PC-3 (cell line): ENCODE measurements at regions not wholly inside any gene's neighbourhood (a gene's known extent, or its start where the extent isn't known, plus 50 kb on each side); places are given as distances from the start of the nearest gene placed in this dataset.
A peak's percentile ranks its signal among the peaks of the same experiment; 100 is the strongest.

ENCODE experiments used
- ATAC-seq: fragments of 200-7000 bp; cut with Tn5 transposase; 2 replicates; pipeline ENCODE4 v1.9.1; 2020; ENCODE audit warnings: mild to moderate bottlenecking, moderate library complexity
- BruUV-seq: library from RNA; stranded (reverse); fragments of 400-500 nt; replicated peaks from 2 replicates; lab custom pipeline; 2021; lab: Mats Ljungman, UMichigan
- CTCF ChIA-PET: fragments of 300-600 bp; sonication (Branson Sonifier 250); formaldehyde crosslinking; loops from one replicate; lab custom pipeline; 2022; ENCODE audit warnings: antibody characterized with exemption; lab: Charles Lee
- POLR2A ChIA-PET: fragments of 300-600 bp; sonication (Branson Sonifier 250); formaldehyde crosslinking; loops from one replicate; lab custom pipeline; 2022; ENCODE audit warnings: antibody characterized with exemption; ENCODE audit not compliant: unreplicated experiment; lab: Charles Lee
- DNase-seq: peaks from one replicate; pipeline ENCODE4 v3.0.0-alpha.2; 2015
- H2AFZ ChIP-seq: fragments of 300-600 bp; sonication (generic); 2 replicates; pipeline ENCODE4 v1.6.0; 2016; ENCODE audit warnings: antibody characterized with exemption, low read length
- H3F3A ChIP-seq: fragments of 300-600 bp; sonication (generic); one replicate; pipeline ENCODE4 v1.6.0; 2017; ENCODE audit warnings: antibody characterized with exemption, low read length, control low read depth, mild to moderate bottlenecking; ENCODE audit not compliant: unreplicated experiment
- H3K27ac ChIP-seq: fragments of 300-600 bp; sonication (generic); 2 replicates; pipeline ENCODE4 v1.5.1; 2016; ENCODE audit warnings: mild to moderate bottlenecking, low read length
- H3K27me3 ChIP-seq: fragments of 300-600 bp; sonication (generic); 2 replicates; pipeline ENCODE4 v1.6.1; 2016; ENCODE audit warnings: low read length, mixed read lengths
- H3K36me3 ChIP-seq: fragments of 300-600 bp; sonication (generic); 2 replicates; pipeline ENCODE4 v1.6.1; 2016; ENCODE audit warnings: low read depth, mixed run types, low read length, mixed read lengths
- H3K4me1 ChIP-seq: fragments of 300-600 bp; sonication (generic); 2 replicates; pipeline ENCODE4 v1.5.1; 2016; ENCODE audit warnings: low read length; ENCODE audit not compliant: insufficient read depth
- H3K4me2 ChIP-seq: fragments of 300-600 bp; sonication (generic); 2 replicates; pipeline ENCODE4 v1.6.0; 2016; ENCODE audit warnings: low read length
- H3K4me3 ChIP-seq: fragments of 300-600 bp; sonication (generic); 2 replicates; pipeline ENCODE4 v1.5.1; 2016; ENCODE audit warnings: mild to moderate bottlenecking, low read length, mixed read lengths
- H3K79me2 ChIP-seq: fragments of 300-600 bp; sonication (generic); 2 replicates; pipeline ENCODE4 v1.6.1; 2017; ENCODE audit warnings: low read length, mixed read lengths
- H3K9ac ChIP-seq: fragments of 300-600 bp; sonication (generic); 2 replicates; pipeline ENCODE4 v1.6.0; 2016; ENCODE audit warnings: mild to moderate bottlenecking, low read length
- H3K9me2 ChIP-seq: fragments of 300-600 bp; sonication (generic); replicated peaks from 2 replicates; pipeline ENCODE4 v1.6.1; 2016; ENCODE audit warnings: mixed run types, low read length, mixed read lengths
- H3K9me3 ChIP-seq: fragments of 300-600 bp; sonication (generic); 2 replicates; pipeline ENCODE4 v1.6.1; 2016; ENCODE audit warnings: low read length, mixed read lengths
- H4K20me1 ChIP-seq: fragments of 300-600 bp; sonication (generic); 2 replicates; pipeline ENCODE4 v1.6.1; 2016; ENCODE audit warnings: low read length, mixed read lengths
- CTCF ChIP-seq: fragments of 300-600 bp; sonication (generic); conservative IDR thresholded peaks from 2 replicates; pipeline ENCODE4 v1.5.1; 2017; ENCODE audit warnings: antibody characterized with exemption, low read depth, mild to moderate bottlenecking, low read length
- EZH2 ChIP-seq: fragments of 300-600 bp; sonication (generic); IDR thresholded peaks from one replicate; pipeline ENCODE4 v1.6.1; 2017; ENCODE audit warnings: antibody characterized with exemption, mild to moderate bottlenecking, low read length; ENCODE audit not compliant: unreplicated experiment
- EZH2phosphoT487 ChIP-seq: fragments of 300-600 bp; sonication (generic); IDR thresholded peaks from 2 replicates; pipeline ENCODE4 v1.6.1; 2018; ENCODE audit warnings: mild to moderate bottlenecking, antibody characterized with exemption, low read length, borderline replicate concordance
- intact Hi-C: fragments of 100-400 bp; cut with micrococcal nuclease; formaldehyde crosslinking; loops from 2 replicates; pipeline ENCODE4 v1.9.0; 2023

- Histone ChIP-seq H3K9ac (no peak overlapping the region), H3K4me2 (peak overlapping the region; percentile 94), H3K36me3 (no peaks in the 10 kb centered on the region), H3K4me1 (peaks cover 13% of the 10 kb centered on the region), H3K27ac (no peak overlapping the region), H2AFZ (peak overlapping the region; percentile 86), H3K4me3 (peak overlapping the region; percentile 68), H3K9me3 (no peaks in the 10 kb centered on the region), H3K79me2 (no peaks in the 10 kb centered on the region), H4K20me1 (no peaks in the 10 kb centered on the region), H3F3A (no peaks in the 10 kb centered on the region), H3K27me3 (peaks cover 85% of the 10 kb centered on the region), H3K9me2 (no peaks in the 10 kb centered on the region)
- intact Hi-C loops, result loop anchor here (1.0 to 2.0 kb wide), 2 partner anchors 962 to 1704 kb away; no protein-coding TSS in a partner anchor
- TF ChIP-seq CTCF (no peak), EZH2phosphoT487 (no peak), EZH2 (peak; percentile 17)
- peak; percentile 13 for ATAC-seq
- no TSS peak for BruUV-seq
- DNase-seq, result no peak
- CTCF ChIA-PET, result interaction anchor here (0.6 to 1.7 kb wide), 2 partner anchors 1512 to 1705 kb away, joined by 3 to 5 read pairs; no protein-coding TSS in a partner anchor
- POLR2A ChIA-PET, result no interaction called here
Observed at GRCh38 chr11:16612566-16613261, 125.7 kb upstream of the C11orf58 start.

GRCh38 chr11:16611926-16612565, 126.4 kb upstream of the C11orf58 start:
- ATAC-seq, result no peak
- intact Hi-C loops, result loop anchor here (2.0 kb wide), 1 partner anchor 961 kb away; no protein-coding TSS in a partner anchor
- H3K9me2 ChIP-seq, result no peaks in the 10 kb centered on the region
- H3K4me2 ChIP-seq, result no peak overlapping the region
- no peak overlapping the region for H2AFZ ChIP-seq
- no peak overlapping the region for H3K4me3 ChIP-seq
- ChIA-PET CTCF (no interaction called here), POLR2A (no interaction called here)
- H3F3A ChIP-seq, result no peaks in the 10 kb centered on the region
- H3K4me1 ChIP-seq, result peaks cover 13% of the 10 kb centered on the region
- H4K20me1 ChIP-seq, result no peaks in the 10 kb centered on the region
- no peak for DNase-seq
- H3K9me3 ChIP-seq, result no peaks in the 10 kb centered on the region
- no peaks in the 10 kb centered on the region for H3K36me3 ChIP-seq
- H3K79me2 ChIP-seq, result no peaks in the 10 kb centered on the region
- no TSS peak for BruUV-seq
- TF ChIP-seq EZH2, result no peak
- TF ChIP-seq EZH2phosphoT487, result no peak
- TF ChIP-seq CTCF, result no peak
- H3K27me3 ChIP-seq, result peaks cover 86% of the 10 kb centered on the region
- no peak overlapping the region for H3K9ac ChIP-seq
- no peak overlapping the region for H3K27ac ChIP-seq

GRCh38 chr11:16611401-16611921, 127.0 kb upstream of the C11orf58 start:
- Histone ChIP-seq H3K4me3 (no peak overlapping the region), H3K79me2 (no peaks in the 10 kb centered on the region), H2AFZ (no peak overlapping the region), H3K4me1 (peaks cover 16% of the 10 kb centered on the region), H3F3A (no peaks in the 10 kb centered on the region), H3K9me3 (no peaks in the 10 kb centered on the region), H3K36me3 (no peaks in the 10 kb centered on the region), H3K27ac (no peak overlapping the region), H3K27me3 (peaks cover 88% of the 10 kb centered on the region), H3K4me2 (no peak overlapping the region), H4K20me1 (no peaks in the 10 kb centered on the region), H3K9me2 (no peaks in the 10 kb centered on the region), H3K9ac (no peak overlapping the region)
- ChIA-PET POLR2A (no interaction called here), CTCF (no interaction called here)
- BruUV-seq, result no TSS peak
- no peak for DNase-seq
- ATAC-seq, result no peak
- TF ChIP-seq EZH2phosphoT487 (no peak), CTCF (no peak)
- intact Hi-C loops, result no loop called here
